HUES48 (cell line): ENCODE measurements at regions not wholly inside any gene's neighbourhood (a gene's known extent, or its start where the extent isn't known, plus 50 kb on each side); places are given as distances from the start of the nearest gene placed in this dataset.

ENCODE experiments used
- H3K27ac ChIP-seq: one replicate; pipeline ENCODE4 v1.7.0; 2013; ENCODE audit warnings: low read depth, low read length, inconsistent platforms
- H3K27me3 ChIP-seq: 2 replicates; pipeline ENCODE4 v1.6.1; 2013; ENCODE audit warnings: mild to moderate bottlenecking, low read length; ENCODE audit not compliant: control insufficient read depth, insufficient read depth
- H3K36me3 ChIP-seq: 2 replicates; pipeline ENCODE4 v1.6.1; 2013; ENCODE audit warnings: low read length; ENCODE audit not compliant: control insufficient read depth, insufficient read depth
- H3K4me1 ChIP-seq: 2 replicates; pipeline ENCODE4 v1.6.1; 2013; ENCODE audit warnings: mild to moderate bottlenecking, low read length; ENCODE audit not compliant: control insufficient read depth, insufficient read depth
- H3K4me3 ChIP-seq: 2 replicates; pipeline ENCODE4 v1.5.1; 2013; ENCODE audit warnings: mild to moderate bottlenecking, low read depth, low read length
- H3K9ac ChIP-seq: 2 replicates; pipeline ENCODE4 v1.6.1; 2013; ENCODE audit warnings: mild to moderate bottlenecking, low read depth, low read length, moderate library complexity
- H3K9me3 ChIP-seq: 2 replicates; pipeline ENCODE4 v1.6.1; 2013; ENCODE audit warnings: low read length; ENCODE audit not compliant: control insufficient read depth, insufficient read depth

DNA sequence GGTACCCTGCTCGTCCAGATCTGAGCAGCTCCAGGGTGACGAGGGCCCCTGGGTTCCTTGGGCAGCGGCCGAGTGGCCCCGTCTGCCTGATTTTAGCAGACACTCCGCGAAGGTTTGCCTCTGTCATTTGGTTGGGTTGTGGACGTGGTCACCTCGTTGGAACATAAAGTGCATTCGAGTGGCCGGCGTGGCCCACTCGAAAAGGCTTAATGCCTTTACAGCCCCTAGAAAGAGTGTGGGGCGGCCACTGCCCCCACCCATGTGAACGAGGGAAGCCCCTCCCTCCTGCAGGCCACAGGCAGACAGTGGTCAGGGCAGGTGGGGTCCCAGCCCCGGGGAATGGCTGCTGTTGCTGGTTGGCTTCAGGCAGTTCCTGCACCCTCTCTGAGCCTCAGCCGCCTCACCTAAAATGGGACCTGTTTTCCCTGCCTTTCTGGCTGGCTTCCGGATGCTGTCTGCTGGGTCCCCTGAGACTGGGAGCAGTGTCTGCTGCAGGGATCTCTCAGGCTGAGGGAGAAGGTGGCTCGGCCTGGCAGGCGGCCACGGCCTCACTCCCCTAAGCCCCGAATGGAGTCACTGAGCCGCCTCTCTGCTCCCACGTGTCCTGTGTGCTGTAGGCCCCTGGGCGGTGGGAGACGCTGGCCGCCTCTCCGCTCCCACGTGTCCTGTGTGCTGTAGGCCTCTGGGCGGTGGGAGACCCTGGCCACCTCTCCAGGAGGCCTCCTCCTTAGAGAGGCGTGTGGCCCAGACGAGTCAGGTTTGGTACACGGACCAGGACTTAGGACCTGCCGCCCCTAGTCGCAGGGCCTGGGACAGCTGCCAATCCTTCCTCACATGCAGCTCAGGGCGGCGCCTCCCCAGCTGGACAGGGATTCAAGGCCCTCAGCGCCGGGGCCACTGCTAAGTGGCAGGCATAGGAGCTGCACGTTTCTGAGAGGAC, 233.0 kb downstream of the ERMARD start:
- Histone ChIP-seq H3K4me3 (no peak overlapping the region), H3K9me3 (no peaks in the 10 kb centered on the region), H3K4me1 (no peaks in the 10 kb centered on the region), H3K36me3 (no peaks in the 10 kb centered on the region), H3K9ac (no peak overlapping the region), H3K27ac (no peak overlapping the region), H3K27me3 (no peaks in the 10 kb centered on the region)

DNA sequence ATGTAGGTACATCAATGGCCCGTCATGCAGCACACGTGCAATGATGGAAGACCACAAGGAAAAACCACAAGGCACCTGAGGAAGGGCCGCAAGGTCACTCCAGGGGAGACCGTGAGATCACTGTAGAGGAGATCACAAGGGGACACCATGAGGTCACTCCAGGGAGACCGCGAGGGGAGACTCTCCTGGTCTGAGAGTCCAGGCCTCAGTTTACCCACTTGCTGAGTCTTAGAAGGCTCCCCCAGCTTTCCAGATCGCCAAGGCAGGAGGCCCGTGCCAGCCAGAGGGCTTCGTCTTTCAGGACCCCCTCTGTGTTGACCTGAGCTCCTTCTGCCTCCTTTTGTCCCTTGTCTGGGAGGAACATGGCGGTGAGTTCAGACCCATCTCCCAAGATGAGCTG, 232.2 kb downstream of the ERMARD start:
- no peak overlapping the region for H3K27ac ChIP-seq
- no peaks in the 10 kb centered on the region for H3K36me3 ChIP-seq
- no peak overlapping the region for H3K4me3 ChIP-seq
- no peak overlapping the region for H3K9ac ChIP-seq
- no peaks in the 10 kb centered on the region for H3K4me1 ChIP-seq
- no peaks in the 10 kb centered on the region for H3K9me3 ChIP-seq
- H3K27me3 ChIP-seq: no peaks in the 10 kb centered on the region

DNA sequence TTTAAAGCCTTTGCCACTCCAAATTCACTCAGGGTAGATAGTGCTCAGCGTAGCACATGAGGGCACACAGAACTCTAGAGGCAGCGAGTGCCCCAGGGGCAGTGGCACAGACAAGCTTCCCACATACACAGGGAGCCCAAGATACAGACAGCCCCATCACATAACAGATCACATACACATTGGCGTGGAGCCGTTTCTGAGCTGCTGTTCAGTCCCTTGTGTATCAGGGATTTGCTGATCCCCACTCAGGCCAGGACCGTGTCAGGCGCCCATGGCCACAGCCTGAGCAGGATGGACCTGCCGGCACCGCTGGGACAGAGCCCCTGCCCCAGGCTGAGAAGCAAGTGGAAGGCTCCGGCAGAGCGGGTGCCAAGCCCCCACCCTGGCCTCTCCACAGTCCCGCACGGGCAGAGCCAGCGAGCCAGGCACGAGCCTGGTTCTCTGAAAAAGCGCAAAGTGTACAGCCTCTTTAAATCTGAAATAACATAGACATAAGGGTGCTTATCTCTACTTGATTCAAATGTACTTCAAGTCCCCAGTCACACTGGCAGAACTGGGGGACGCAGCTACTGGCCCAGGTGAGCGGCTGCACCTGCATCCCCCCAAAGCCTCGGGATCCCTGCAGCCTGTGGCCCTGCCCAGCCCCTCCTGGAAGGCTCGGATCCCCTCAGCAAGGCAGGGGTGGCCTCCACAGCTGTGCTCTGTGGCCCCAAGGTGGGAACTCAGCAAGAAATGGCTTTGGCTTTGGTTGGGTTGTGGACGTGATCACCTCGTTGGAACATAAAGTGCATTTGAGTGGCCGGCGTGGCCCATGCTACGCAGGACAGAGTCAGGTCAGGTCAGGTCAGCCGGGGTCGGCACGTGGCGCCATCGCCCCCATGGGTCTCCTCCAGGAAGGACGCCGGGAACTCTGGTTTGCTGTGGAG, 231.3 kb downstream of the ERMARD start:
- Histone ChIP-seq H3K36me3 (no peaks in the 10 kb centered on the region), H3K27ac (no peak overlapping the region), H3K9me3 (no peaks in the 10 kb centered on the region), H3K4me3 (no peak overlapping the region), H3K27me3 (no peaks in the 10 kb centered on the region), H3K4me1 (no peaks in the 10 kb centered on the region), H3K9ac (no peak overlapping the region)

DNA sequence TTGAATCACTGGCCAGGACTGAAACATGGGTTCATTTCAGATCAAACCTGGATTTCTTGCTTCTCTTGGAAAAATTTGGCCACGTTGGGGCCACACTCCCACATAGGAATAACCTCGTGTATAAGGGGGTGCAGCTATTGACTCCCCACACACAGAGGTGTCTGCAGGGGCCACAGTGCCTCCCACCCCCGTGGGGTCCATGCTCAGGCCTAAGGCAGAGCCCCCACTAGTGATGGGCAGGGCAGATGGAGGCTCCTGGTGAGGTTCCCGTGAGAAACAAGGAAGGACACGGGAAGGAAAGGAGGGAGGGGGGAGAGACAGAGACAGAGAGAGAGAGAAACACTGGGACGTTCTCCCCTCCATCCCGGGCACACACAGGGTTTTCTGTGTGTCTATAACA, 230.5 kb downstream of the ERMARD start:
- no peak overlapping the region for H3K27ac ChIP-seq
- H3K36me3 ChIP-seq: no peaks in the 10 kb centered on the region
- no peak overlapping the region for H3K9ac ChIP-seq
- H3K27me3 ChIP-seq: no peaks in the 10 kb centered on the region
- H3K4me1 ChIP-seq: no peaks in the 10 kb centered on the region
- no peak overlapping the region for H3K4me3 ChIP-seq
- H3K9me3 ChIP-seq: no peaks in the 10 kb centered on the region

DNA sequence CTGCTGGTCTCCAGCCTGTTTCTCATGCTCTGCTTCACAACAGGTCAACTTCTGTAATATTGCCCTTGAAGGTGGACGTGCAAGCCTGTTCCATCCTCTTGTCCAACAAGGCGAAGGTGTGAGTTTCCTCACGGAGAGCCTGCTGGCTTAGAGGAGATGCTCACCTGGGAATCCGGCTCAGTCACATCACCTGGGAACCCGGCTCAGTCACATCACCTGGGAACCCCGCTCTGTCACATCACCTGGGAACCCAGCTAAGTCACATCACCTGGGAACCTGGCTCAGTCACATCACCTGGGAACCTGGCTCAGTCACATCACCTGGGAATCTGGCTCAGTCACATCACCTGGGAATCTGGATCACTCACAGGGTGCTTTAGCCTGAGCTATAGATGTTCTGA, 230.1 kb downstream of the ERMARD start:
- H3K9ac ChIP-seq: no peak overlapping the region
- no peak overlapping the region for H3K27ac ChIP-seq
- H3K4me3 ChIP-seq: no peak overlapping the region
- no peaks in the 10 kb centered on the region for H3K4me1 ChIP-seq
- H3K36me3 ChIP-seq: no peaks in the 10 kb centered on the region
- H3K27me3 ChIP-seq: no peaks in the 10 kb centered on the region
- no peaks in the 10 kb centered on the region for H3K9me3 ChIP-seq

DNA sequence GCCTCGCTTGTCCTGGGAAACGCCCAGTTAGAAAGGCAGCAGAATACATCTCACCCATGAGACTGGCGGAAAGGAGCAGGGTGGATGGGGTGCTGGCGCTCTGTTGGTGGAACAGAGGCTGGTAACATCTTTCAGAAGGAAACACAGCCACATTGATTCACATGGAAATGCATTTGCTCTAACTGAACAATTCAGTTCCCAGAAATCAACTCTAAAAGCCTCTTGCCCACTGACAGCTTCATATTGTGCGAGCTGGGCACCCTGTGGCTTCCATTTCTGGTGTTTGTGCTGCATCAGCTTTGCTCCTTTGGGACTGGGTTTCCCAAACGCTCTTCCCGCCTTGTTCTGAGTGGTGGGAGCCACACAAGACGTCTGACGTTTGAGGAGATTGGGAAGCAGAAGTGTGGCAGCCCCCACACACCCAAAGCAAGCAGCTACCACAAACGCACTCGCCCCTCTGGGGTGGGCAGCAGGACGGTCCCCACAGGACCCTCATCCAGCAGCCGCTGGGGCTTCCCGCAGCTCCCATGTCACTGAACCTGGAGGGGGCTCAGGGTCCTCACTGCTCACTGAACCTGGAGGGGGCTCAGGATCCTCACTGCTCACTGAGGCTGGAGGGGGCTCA, 229.5 kb downstream of the ERMARD start:
- Histone ChIP-seq H3K9me3 (no peaks in the 10 kb centered on the region), H3K4me3 (no peak overlapping the region), H3K9ac (no peak overlapping the region), H3K27ac (no peak overlapping the region), H3K36me3 (no peaks in the 10 kb centered on the region), H3K27me3 (no peaks in the 10 kb centered on the region), H3K4me1 (no peaks in the 10 kb centered on the region)

DNA sequence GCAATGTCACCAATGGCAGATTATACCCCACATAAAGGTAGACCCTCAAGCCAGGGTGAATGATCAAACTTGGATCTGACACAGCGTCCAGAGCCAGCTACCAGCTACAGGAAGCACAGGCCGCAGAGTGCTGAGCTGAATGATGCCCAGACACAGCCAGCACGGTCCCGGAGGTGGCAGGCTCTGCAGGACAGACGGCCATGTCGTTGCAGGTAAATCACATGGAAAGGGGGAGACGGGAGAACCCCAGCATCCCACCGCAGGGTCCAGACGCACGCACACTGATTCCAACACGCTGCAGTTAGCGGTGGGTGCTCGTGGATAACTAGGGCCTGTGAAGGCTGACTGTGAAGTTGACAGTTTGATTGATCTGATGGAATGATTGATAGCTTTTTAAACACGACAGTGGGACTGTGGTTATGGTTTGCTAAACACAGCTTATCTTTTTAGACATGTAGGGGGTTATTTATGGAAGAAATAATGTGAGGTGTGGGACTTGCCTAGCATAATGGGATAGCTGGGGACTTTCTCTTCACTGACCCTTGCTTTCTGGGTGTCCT, 228.5 kb downstream of the ERMARD start:
- Histone ChIP-seq H3K27ac (no peak overlapping the region), H3K36me3 (no peaks in the 10 kb centered on the region), H3K4me3 (no peak overlapping the region), H3K9me3 (no peaks in the 10 kb centered on the region), H3K9ac (no peak overlapping the region), H3K4me1 (no peaks in the 10 kb centered on the region), H3K27me3 (no peaks in the 10 kb centered on the region)

DNA sequence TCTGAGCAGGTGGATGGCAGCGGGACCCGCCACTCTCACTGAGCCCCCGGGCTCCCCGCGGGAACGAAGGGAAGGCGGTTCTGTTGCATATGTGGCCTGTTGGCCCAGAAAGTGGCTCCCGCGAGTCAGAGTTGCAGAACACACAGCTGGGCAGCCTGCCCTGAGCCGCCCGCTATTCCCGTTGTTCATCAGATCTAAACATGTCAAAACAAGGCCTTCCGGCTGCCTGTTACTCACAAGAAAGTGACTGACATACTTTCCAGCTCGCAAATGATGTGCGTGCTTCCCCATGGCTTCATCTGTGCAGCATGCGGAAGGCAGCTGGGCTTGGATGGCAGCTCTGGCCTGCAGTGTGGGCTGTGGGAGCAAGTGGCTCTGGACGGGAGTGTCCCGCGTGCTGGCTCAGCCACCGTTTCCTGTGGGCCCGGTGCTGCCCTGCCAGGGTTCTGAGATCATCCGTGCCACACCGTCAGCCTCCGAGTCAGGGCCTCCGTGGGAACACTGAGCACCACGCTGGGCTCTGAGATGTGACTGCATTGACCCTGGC, 227.3 kb downstream of the ERMARD start:
- H3K4me3 ChIP-seq: no peak overlapping the region
- no peaks in the 10 kb centered on the region for H3K9me3 ChIP-seq
- no peaks in the 10 kb centered on the region for H3K27me3 ChIP-seq
- no peak overlapping the region for H3K9ac ChIP-seq
- no peaks in the 10 kb centered on the region for H3K4me1 ChIP-seq
- H3K36me3 ChIP-seq: no peaks in the 10 kb centered on the region
- no peak overlapping the region for H3K27ac ChIP-seq

DNA sequence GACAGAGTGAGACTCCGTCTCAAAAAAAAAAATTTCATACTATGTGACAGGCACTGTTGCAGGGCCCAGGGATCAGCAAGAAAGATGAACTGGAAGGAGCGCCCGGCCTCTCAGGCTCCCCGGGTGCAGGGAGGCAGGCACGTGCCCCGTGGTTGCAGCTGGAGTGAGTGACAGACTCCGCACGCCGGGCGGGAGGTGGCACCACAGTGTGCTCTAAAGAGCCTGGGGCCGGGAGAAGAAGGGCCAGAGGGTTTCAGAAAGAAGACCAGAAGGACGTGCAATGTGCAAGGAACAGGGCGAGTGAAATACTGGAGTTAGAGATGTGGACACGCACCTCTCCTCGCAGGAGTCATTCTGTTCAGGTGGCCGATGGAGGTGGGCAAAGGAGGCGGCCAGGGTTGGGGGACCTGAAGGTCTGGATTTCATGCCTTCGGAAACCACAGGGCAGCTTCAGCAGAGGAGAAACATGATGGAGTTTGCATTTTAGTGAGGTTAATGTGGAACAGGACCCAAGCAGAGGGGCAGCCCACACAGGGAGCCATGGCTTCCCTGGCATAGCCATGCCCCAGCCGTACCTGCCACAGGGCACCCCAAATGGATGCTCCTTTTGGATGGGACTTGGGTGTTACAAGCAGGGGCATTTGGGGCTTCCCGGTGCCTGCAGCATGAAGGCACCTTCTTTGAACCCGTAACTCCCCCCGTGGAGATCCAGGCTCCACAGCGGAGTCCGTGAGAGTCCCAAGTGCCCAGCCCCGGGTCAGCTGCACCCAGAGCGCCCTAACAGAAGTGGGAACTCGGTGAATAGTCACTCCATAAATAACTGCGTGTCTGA, 226.2 kb downstream of the ERMARD start:
- Histone ChIP-seq H3K4me1 (no peaks in the 10 kb centered on the region), H3K9ac (no peak overlapping the region), H3K27me3 (no peaks in the 10 kb centered on the region), H3K9me3 (no peaks in the 10 kb centered on the region), H3K4me3 (no peak overlapping the region), H3K27ac (no peak overlapping the region), H3K36me3 (no peaks in the 10 kb centered on the region)
